GM18520 (cell line): ENCODE measurements at regions not wholly inside any gene's neighbourhood (a gene's known extent, or its start where the extent isn't known, plus 50 kb on each side); places are given as distances from the start of the nearest gene placed in this dataset.
"Not testable (repeated sequence)": the region's sequence is repeated elsewhere in the genome, so short reads cannot be mapped to it uniquely, and the experiment has no call there.

Experiments used
- ATAC-seq: cut with Tn5 transposase; IDR thresholded peaks from one replicate; pipeline ENCODE4 v1.9.1; 2021; ENCODE audit not compliant: unreplicated experiment

DNA sequence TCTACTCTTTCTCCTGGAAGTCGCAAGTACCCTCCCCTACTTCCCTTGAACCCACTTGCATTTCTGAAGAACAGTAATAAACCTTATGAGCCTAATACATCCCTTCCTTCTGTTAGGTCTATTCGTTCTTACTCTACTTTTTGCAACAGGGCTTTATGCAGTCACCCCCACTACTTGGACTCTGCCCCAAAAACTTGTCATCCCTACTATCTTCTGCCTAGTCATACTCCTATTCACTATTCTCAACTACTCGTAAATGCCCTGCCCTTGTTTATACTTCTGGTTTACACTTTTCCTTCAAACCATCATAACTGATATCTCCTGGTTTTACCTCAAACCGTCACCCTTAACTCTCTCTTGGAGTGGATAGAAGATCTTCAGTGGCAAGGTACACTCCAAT lies 55.2 kb upstream of the SLIT2 start:
- no peak for ATAC-seq

DNA sequence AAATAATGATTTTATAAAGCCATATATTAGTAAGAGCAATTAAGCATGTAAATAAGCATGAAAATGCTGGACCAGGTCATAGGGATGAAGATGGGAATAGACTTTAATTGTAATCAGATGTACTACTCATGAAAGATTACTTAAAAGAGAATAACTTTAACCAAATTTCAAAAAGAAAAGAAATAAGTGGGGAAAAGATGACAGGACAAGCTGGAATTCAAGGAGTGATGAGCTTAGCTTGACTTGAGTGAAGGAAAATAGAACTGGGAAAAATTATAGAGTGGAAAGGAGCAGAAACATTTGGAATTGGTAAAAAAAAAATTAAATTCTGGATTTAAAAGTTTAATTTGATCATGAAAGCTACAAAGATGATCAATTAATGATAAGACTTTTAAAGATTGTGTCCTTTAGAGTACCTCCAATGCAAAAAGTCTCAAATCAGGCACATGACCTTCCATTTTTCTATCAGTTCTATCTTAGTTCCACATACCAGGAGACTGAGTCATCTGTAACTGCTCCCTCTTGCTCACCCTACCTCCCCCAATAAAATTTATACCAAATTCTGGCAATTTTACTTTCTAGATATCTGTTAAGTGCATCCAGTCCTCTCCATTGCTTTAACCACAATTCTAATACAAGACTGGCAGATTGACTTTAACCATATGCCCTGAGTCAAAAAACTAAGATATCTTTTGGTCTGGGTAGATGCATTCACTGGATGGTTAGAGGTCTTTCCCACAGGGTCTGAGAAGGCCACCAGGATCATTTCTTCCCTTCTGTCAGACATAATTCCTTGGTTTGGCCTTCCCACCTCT lies 56.4 kb upstream of the SLIT2 start:
- ATAC-seq = no peak

DNA sequence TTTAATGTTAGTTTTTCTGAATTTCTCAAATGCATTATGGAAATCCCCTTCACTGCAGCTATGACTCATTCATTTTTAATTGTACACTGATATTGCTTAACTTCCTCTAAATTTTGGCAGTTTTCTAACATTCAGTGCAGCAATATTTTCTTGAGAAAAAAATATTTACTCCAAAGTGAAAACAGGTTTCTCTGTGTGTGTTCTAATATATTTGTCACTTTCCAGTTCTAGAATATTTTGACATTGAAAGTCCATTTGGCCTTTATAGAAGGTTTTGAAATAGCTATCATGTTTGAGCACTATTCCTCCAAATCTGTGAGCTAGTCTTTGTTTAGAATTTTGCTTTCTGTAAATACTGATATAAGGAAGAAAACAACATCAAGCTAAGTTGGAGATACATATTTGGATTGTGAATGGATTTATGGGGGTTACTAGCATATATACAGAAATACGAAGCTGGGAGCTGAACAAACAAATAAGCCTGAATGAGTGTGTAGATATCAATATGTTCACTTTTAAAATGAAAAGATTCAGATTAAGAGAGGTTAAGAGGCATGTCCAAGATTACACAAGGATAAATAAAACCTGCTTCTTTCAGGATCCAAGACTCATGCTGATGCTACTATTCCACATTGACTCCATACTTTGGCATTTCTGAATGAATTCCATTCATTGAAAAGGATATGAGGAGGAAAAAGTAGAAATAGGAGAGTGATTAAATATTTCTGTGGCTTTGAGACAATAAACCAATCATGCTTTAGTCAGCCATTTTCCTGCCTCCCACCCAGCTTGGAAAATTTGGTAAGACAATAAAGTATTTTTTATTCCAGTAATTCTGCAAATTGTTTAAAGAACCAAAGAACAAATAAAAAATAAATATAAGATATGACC lies 57.3 kb upstream of the SLIT2 start:
- ATAC-seq = no peak

DNA sequence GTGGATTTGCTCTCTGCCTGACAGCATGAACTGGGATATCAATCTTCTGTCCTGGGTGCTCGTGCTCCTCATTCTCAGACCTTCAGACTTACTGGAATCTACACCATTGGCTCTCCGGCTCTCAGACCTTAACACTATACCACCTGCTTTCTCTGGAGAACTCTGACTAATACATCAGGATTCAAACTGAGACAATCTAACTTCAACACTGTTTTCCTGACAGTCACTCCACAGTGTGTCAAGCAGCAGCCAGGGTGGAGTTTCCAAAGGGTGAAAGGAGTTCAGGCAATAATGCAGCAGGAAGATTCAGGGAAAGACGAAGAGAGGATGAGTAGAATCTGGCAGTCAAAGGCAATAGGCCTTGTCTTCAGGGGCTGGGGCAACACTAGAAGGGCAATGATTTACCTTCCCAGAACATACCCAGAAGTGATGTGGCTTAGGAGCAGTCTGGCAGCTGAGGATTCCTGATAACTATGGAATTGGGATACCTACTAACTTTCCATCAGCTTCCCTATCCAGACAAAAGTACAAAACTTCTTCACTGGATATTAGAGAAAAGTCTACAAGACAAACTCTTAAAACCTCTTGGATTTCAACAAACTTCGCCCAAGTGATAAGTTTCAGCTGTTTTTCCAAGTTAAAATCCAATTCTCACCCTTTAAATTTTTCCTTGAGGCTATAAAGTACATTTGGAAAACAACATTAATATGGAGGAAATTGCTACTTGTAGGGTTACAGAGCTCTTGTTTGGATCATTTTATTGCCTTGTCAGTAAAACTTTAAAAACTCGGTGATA lies 58.4 kb upstream of the SLIT2 start:
- no peak for ATAC-seq

DNA sequence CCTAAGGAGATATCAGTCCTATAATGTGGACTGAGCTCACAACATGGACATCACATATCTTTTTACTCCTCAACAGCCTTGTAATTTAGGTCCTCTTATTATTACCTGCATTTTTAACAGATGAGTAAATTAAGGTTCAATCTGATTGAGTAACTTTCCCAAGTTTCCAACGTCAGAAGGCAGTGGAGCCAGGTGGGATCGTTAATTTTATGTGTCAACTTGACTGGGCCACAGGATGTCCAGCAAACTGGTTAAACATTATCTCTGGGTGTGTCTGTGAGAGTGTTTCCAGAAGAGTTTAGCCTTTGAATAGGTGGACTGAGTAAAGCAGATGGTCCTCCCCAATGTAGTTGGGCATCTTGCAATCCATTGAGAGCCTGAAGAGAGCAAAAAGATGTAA lies 59.0 kb upstream of the SLIT2 start:
- ATAC-seq = no peak

DNA sequence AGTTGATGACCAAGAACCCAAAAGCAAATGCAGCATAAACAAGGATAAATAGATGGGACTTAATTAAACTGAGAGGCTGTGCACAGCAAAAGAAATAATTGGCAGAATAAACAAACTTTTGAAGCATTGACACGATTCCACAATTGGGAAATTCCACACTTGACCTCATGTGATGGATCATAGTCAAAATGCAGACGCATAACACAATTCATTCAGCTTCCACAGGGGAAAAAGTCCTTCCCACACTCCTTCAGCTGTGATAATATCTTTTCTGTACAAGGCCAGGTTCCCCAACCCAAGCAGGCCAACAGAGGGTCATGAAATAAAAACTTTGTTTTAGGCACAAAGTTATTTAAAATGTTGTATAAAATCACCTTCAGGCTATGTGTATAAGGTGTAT lies 66.6 kb upstream of the SLIT2 start:
- no peak for ATAC-seq

DNA sequence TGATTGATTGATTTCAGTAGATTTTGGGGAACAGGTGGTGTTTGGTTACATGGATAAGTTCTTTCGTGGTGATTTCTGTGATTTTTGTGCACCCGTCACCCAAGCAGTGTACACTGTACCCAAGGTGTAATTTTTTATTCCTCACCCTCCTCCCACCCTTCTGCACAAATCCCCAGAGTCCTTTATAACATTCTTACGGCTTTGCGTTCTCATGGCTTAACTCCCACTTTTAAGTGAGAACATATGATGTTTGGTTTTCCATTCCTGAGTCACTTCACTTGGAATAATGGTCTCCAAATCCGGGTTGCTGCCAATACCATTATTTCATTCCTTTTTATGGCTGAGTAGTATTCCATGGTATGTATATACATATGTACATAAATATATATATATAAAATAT lies 68.6 kb upstream of the SLIT2 start:
- not testable (repeated sequence) for ATAC-seq

DNA sequence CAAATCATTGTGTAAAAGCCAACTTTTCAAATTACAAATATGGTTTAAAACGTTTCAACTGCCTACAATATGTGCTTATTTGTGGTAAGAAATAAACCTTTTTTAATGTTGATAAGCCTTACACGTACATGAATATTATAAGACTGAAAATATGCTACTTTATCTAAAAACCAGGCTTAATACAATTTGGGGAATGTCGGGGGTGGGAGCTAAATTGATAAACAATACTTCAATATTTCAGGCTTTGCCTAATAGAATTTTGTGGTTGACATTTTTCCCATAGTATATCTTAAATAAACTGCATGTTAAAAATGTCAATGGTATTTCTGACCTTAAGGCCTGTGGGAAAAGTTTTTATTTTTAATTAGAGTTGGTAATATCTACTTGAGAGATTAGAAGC lies 69.8 kb upstream of the SLIT2 start:
- no peak for ATAC-seq

DNA sequence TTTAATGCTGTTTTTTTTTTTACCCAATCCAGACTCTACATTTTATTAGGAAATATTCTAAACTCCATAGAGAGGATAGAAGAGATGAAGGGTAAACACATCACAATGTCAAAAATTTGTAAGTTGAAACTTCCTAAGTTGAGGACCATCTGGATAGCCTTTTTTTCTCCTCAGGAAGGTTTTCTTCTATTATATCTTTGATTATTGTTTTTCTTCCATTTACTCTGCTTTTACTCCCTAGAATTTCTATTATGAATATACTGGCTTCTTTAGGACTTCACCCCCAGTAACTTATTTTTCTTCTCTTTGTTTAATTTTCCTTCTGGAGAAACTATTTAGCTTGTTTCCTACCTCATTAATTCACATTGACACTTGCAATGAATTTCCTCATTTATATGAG lies 71.2 kb upstream of the SLIT2 start:
- ATAC-seq = no peak

DNA sequence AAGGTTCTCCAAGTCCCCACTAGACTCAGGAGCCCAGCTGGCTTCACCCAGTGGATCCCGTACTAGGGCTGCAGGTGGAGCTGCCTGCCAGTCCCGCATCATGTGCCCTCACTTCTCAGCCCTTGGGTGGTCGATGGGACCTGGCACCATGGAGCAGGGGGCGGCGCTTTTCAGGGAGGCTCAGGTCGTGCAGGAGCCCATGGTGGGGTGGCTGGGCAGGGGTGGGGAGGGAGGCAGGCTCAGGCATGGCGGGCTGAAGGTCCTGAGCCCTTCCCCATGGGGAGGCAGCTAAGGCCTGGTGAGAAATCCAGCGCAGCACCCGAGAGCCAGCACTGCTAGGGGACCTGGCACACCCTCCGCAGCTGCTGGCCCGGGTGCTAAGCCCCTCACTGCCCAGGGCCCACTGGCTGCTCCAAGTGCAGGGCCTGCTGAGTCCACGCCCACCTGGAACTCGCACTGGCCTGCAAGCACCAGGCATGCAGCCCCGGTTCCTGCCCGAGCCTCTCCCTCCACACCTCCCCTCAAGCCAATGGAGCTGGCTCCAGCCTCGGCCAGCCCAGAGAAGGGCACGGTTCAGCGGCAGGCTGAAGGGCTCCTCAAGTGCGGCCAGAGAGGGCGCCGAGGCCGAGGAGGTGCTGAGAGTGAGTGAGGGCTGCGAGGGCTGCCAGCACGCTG lies 72.7 kb upstream of the SLIT2 start:
- no peak for ATAC-seq

DNA sequence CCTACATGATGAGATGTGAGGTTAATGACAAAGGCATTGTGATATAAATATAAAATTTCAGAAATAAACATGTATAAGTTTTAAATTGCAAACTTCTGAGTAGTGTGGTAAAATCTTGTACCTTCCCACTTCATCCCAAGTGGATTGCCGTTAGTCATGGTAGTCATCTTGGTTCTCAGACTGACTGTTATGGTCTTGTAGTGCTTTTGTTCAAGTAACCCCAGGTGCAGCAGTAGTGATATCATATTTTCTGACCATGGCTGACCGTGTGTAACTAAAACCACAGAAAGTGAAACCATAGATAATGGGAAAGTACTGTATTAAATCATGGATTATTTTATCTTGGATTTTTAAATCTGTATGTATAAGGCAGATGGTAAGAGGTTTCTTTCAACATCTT lies 74.8 kb upstream of the SLIT2 start:
- no peak for ATAC-seq

DNA sequence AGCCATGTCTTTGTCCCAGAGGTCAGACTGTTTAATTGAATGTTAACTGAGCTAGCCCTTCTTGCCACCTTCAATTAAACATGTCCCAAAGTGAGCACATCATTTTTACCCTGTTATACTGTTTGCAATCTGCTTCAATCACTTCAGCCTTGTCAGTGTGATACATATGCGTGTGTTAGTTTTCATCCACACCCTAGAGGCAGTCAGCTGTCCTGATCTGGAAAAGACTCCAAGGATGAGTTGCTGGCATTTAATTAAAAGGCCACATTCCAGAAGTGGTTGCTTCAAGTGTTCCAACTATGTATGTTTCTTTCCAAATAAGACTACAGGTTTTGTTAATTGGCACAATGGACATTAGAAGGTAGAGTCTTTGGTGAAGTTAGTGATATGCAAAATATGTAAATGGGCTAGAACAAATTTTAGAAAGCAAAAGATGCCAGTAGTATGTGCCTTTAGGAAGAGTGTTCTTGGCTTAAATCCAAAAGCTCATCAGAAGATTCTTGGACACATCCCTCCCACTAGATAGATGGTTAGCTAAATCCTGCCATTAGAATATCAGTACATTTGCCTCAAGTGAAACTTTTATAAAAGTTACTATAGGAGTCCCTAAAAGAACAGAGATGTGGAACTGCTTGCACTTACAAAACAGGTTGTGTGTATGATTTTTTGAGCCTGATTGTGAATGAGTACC lies 79.5 kb upstream of the SLIT2 start:
- no peak for ATAC-seq

DNA sequence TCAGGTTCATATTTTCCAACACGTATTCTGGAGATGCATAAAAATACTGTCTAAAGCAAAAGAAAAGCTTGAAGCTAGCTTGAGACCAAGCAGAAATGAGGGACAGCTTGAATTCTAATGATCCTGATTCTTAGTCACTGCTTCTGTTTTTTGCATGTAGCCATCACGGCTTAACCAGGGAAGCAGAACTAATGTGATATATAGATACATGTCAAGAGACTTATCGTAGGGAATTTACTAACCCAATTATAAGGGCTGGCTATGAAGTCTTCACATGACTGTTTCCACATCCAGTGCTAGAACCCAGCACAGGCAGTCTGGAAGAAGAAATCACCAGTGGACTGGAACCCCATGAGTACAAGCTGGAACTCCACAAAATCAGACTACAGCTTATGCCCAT lies 85.2 kb upstream of the SLIT2 start:
- no peak for ATAC-seq

DNA sequence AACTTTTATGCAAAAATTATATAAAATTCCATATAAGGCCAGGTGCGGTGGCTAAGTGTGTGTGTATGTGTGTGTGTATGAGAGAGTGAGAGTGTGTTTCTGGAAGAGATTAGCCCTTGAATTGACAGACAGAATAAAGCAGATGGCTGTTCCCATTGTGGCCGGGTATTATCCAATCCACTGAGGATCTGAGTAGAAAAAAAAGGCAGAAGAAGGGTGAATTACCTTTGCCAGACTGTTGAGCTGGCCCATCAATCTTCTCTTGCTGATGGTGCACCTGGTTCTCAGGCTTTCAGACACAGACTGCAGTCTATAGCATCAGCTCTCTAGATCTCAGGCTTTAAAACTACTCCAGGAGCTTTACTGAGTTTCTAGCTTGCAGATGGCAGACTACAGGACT lies 92.2 kb upstream of the SLIT2 start:
- ATAC-seq = no peak

DNA sequence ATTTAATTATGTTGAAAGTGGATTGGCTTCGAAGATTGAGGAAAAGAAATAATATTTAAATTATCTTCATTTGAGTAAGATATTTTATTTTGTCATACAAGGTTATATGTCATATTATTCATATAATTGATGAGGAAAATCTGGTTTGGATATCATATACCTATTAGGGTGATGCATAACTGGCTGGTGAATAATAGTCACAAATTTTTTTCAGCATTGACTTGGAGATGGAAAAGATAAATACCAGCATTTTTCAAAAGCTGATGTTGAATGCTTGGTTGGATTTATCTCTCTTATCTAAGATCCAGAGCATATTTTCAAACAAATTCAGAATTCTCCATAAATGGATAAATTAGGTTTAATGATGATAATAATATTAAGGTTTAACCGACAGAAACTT lies 93.5 kb upstream of the SLIT2 start:
- no peak for ATAC-seq

DNA sequence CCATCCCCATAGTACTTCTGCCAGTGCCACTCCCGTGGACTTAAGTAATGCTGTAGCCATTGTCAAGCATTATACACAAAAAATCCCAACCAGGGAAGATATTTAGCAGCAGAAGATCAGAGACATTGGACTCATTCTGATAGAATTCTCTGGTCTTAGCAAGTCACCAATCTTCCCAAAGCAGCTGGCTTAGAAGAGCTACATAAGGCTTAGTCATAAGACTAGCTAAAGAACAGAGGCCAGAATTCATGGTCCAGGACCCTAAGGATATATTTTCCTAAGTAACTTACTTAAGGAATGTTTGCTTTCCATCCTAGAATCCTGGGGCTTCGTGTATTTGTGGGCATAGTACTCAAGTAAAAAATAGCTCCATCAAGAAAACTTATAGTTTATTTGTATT lies 100.3 kb upstream of the SLIT2 start:
- ATAC-seq = no peak

DNA sequence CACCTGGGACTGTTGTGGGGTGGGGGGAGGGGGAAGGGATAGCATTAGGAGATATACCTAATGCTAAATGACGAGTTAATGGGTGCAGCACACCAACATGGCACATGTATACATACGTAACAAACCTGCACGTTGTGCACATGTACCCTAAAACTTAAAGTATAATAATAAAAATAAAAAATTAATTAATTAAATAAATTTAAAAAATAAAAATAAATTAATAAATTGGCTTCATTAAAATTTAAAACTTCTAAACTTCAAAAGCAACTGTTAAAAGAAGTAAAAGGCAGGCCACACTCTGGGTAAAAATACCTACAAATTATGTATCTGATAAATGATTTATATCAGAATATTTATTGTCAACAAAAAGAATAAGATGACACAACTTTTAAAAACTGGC lies 102.6 kb upstream of the SLIT2 start:
- not testable (repeated sequence) for ATAC-seq

DNA sequence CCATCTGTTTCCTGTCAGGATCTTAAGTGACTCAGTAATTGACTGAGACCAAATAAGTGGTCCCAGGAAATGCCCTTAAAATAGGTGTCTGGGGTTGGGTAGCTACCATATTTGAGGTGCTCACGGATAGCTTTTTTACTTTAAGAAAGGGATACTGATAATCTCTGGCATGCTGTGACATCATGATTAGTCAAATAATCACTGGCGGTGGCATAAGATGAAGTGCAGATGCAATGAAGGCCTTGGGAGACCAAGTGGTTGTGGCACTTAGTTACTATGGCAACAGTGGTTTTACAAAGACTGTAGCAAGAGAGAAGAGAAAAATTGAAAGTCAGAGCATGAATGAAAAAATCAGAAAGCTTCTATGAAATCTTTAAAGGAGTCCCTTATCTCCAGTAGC lies 114.5 kb upstream of the SLIT2 start:
- no peak for ATAC-seq

DNA sequence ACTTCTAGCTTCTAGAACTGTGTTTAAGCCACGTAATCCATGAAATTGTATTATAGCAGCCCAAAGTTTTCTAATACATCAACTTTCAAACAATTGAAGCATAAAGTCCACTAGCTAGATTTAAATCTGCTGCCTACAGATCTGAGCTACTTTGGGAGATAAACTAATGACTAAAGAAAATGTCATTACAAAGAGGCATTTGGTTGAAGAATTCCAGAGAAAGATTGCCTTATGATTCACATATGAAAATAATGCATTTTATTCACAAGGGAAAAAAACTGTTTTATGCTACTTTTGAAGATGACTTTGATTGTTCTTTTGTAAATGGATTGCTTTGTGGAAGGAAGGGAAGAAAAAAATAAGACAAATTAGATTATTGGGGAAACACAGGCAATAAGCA lies 124.1 kb upstream of the SLIT2 start:
- ATAC-seq = no peak

DNA sequence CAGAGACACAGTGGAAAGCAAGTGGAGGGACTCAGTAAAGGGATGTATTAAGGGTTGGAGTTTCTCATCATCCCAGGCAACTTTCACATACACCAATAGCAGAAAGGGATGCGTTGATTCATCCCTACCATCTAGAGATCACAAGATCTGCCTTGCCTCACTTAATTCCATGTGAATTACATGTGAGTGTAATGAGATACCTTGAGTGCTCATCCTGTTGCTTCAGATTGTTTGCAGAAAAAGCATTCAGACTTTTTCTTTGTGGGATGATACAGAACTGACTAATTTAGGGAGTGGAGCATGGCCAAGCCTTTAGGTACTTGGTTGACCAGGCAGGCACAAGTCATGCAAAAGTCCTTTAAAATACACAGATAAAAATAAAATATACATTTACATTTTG lies 124.8 kb upstream of the SLIT2 start:
- ATAC-seq = no peak
